HepG2 (cell line): ENCODE measurements at regions not wholly inside any gene's neighbourhood (a gene's known extent, or its start where the extent isn't known, plus 50 kb on each side); places are given as distances from the start of the nearest gene placed in this dataset.

Experiments used
- ATAC-seq: fragments of 200-7000 bp; cut with Tn5 transposase; 3 replicates; pipeline ENCODE4 v1.9.1; 2020; ENCODE audit warnings: mild to moderate bottlenecking, moderate library complexity
- BruUV-seq: library from RNA; stranded (reverse); fragments of 400-500 nt; replicated peaks from 2 replicates; lab custom pipeline; 2021; lab: Mats Ljungman, UMichigan
- CTCF ChIA-PET: fragments of 300-600 bp; formaldehyde crosslinking; extraction: SDS; loops from one replicate; lab custom pipeline; 2021; ENCODE audit warnings: low total read pairs, inconsistent platforms, low intra/inter-chr PET ratio; lab: Yijun Ruan, JAX
- POLR2A ChIA-PET: fragments of 350-600 bp; sonication (Branson Sonifier 250); formaldehyde crosslinking; loops from one replicate; lab custom pipeline; 2020; ENCODE audit warnings: antibody characterized with exemption, inconsistent platforms; lab: Yijun Ruan, JAX
- DNase-seq: peaks from one replicate; pipeline ENCODE4 v3.0.0-alpha.2; 2015; ENCODE audit warnings: low spot score
- FAIRE-seq: peaks from 3 replicates; lab custom pipeline; 2011; peaks lifted over from hg19 to GRCh38; lab: Jason Lieb, UNC
- H2AFZ ChIP-seq: one replicate; pipeline ENCODE4 v1.6.1; 2011; ENCODE audit warnings: low read length, inconsistent platforms
- H3K27ac ChIP-seq: fragments of 300-600 bp; 3 replicates; pipeline ENCODE4 v1.8.0; 2011; ENCODE audit warnings: mixed run types, mild to moderate bottlenecking, mixed read lengths, low read length, inconsistent platforms; ENCODE audit not compliant: insufficient read depth; ENCODE audit errors: extremely low read length
- H3K27me3 ChIP-seq, 2 experiments: fragments of 200-600 bp in 1 of 2; 2 replicates in 1 of 2; 3 replicates in 1 of 2; pipeline versions ENCODE4 v1.6.0 to v1.8.0; 2011; ENCODE audit warnings: low read length in 2 of 2, mild to moderate bottlenecking in 2 of 2, moderate library complexity in 2 of 2, inconsistent platforms in 1 of 2; ENCODE audit not compliant: insufficient read depth in 2 of 2, control insufficient read depth in 1 of 2
- H3K36me3 ChIP-seq, 2 experiments: fragments of 200-600 bp in 1 of 2; replicated peaks in 1 of 2; 2 replicates in 1 of 2; 3 replicates in 1 of 2; pipeline versions ENCODE4 v1.5.1 to v1.8.0; 2011; ENCODE audit warnings: low read length in 2 of 2, inconsistent platforms in 1 of 2; ENCODE audit not compliant: insufficient read depth in 2 of 2, control insufficient read depth in 1 of 2
- H3K4me1 ChIP-seq: 2 replicates; pipeline ENCODE4 v1.5.1; 2012; ENCODE audit warnings: low read length, inconsistent platforms; ENCODE audit not compliant: insufficient read depth
- H3K4me2 ChIP-seq: 2 replicates; pipeline ENCODE4 v1.6.0; 2011; ENCODE audit warnings: low read depth, low read length, inconsistent platforms
- H3K4me3 ChIP-seq, 3 experiments: fragments of 200-600 bp in 1 of 3; sonication (generic), shearing (Covaris generic) in 1 of 3; replicated peaks in 1 of 3; 2 replicates each; pipeline ENCODE4 v1.5.1; 2011 to 2016; ENCODE audit warnings: low read length in 3 of 3, inconsistent platforms in 2 of 3, low read depth in 2 of 3, mild to moderate bottlenecking in 2 of 3, control low read depth in 1 of 3, mixed read lengths in 1 of 3; ENCODE audit not compliant: insufficient read depth in 1 of 3
- H3K79me2 ChIP-seq: one replicate; pipeline ENCODE4 v1.6.1; 2011; ENCODE audit warnings: low read length, inconsistent platforms; ENCODE audit not compliant: insufficient read depth
- H3K9ac ChIP-seq: 2 replicates; pipeline ENCODE4 v1.6.0; 2011; ENCODE audit warnings: mild to moderate bottlenecking, low read depth, low read length, inconsistent platforms; ENCODE audit not compliant: insufficient read depth
- H3K9me3 ChIP-seq: 2 replicates; pipeline ENCODE4 v1.5.1; 2012; ENCODE audit warnings: mild to moderate bottlenecking, low read length
- H4K20me1 ChIP-seq: 2 replicates; pipeline ENCODE4 v1.6.0; 2011; ENCODE audit warnings: inconsistent platforms, mild to moderate bottlenecking, low read length, moderate library complexity; ENCODE audit not compliant: insufficient read depth
- CREB1 ChIP-seq, 2 experiments: fragments of 450-650 bp in 1 of 2; IDR thresholded peaks; 2 replicates each; pipeline ENCODE4 v1.6.1; 2016 to 2017; ENCODE audit warnings: control low read depth in 1 of 2, mild to moderate bottlenecking in 1 of 2, missing compliant biosample characterization in 1 of 2, missing genetic modification characterization in 1 of 2
- CREB3 ChIP-seq: sonication (generic); formaldehyde crosslinking; IDR thresholded peaks from 2 replicates; pipeline ENCODE4 v1.5.0; 2020; ENCODE audit warnings: missing genetic modification reagents
- DPF2 ChIP-seq: sonication (generic); formaldehyde crosslinking; IDR thresholded peaks from 2 replicates; pipeline ENCODE4 v1.4.0; 2020; ENCODE audit warnings: mild to moderate bottlenecking, low read depth, missing genetic modification reagents, borderline replicate concordance
- FOXC1 ChIP-seq: sonication (generic); formaldehyde crosslinking; IDR thresholded peaks from 2 replicates; pipeline ENCODE4 v1.8.0; 2022; ENCODE audit warnings: mild to moderate bottlenecking, missing genetic modification reagents, borderline replicate concordance
- KDM5B ChIP-seq: sonication (generic); formaldehyde crosslinking; IDR thresholded peaks from 2 replicates; pipeline ENCODE4 v1.4.0; 2020; ENCODE audit warnings: missing genetic modification reagents, mild to moderate bottlenecking, borderline replicate concordance
- MTF2 ChIP-seq: sonication (generic); formaldehyde crosslinking; IDR thresholded peaks from 2 replicates; pipeline ENCODE4 v1.5.0; 2020; ENCODE audit warnings: missing genetic modification reagents, borderline replicate concordance
- THAP7 ChIP-seq: sonication (generic); formaldehyde crosslinking; IDR thresholded peaks from 2 replicates; pipeline ENCODE4 v1.8.1; 2023; ENCODE audit warnings: mild to moderate bottlenecking, missing genetic modification reagents
- XRCC5 ChIP-seq: fragments of 200-400 bp; formaldehyde crosslinking; optimal IDR thresholded peaks from 2 replicates; pipeline ENCODE3; 2017; ENCODE audit warnings: mild to moderate bottlenecking, low read length
- ZZZ3 ChIP-seq: sonication (generic); formaldehyde crosslinking; IDR thresholded peaks from 2 replicates; pipeline ENCODE4 v1.4.0; 2020; ENCODE audit warnings: missing genetic modification reagents, mild to moderate bottlenecking, borderline replicate concordance
- WGBS: methylation state at CpG from one replicate; pipeline ENCODE4 v1.1.6; 2017; ENCODE audit warnings: low lambda C conversion rate; 5-methylcytosine and 5-hydroxymethylcytosine counted together
- in situ Hi-C: cut with HindIII; loops from 2 replicates; pipeline ENCODE4 v1.10.0; 2017; ENCODE audit warnings: low pct_unique_long_range_greater_than_20kb; ENCODE audit not compliant: extremely low pct_ligation_motif_present
- intact Hi-C: fragments of 100-400 bp; cut with micrococcal nuclease; formaldehyde crosslinking; loops from one replicate; pipeline ENCODE4 v1.10.0; 2022; ENCODE audit not compliant: unreplicated experiment

GRCh38 chr22:22047776-22048175 lies 65.2 kb upstream of the TOP3B start:
- POLR2A ChIA-PET: no interaction called here
- WGBS: 13% methylated on average over 4 of the region's 4 CpGs
- DNase-seq: no peak
- Histone ChIP-seq H3K4me2 (no peak overlapping the region), H3K79me2 (no peaks in the 10 kb centered on the region), H3K36me3 (no peaks in the 10 kb centered on the region), H3K27me3 (peaks cover 0 to 10% of the 10 kb centered on the region in 2 experiments; a peak in 2 of 5 replicates), H3K27ac (no peak overlapping the region), H2AFZ (no peak overlapping the region), H4K20me1 (no peaks in the 10 kb centered on the region)
- CTCF ChIA-PET: no interaction called here
- BruUV-seq: no TSS peak
- TF ChIP-seq DPF2 (CRISPR knock-in tag) (no peak), CREB3 (CRISPR knock-in tag) (no peak), FOXC1 (CRISPR knock-in tag) (no peak), XRCC5 (no peak), ZZZ3 (CRISPR knock-in tag) (no peak), CREB1 (IDR thresholded peaks at IDR 0.05) (peak; percentile 56), CREB1 (CRISPR knock-in tag; IDR thresholded peaks at IDR 0.05) (no peak), KDM5B (no peak), THAP7 (CRISPR knock-in tag) (no peak), MTF2 (CRISPR knock-in tag) (no peak)
- TF ChIP-seq, all 625 proteins: peak for 1
- intact Hi-C loops: no loop called here
- Histone ChIP-seq H3K9me3 (no peaks in the 10 kb centered on the region), H3K4me1 (no peaks in the 10 kb centered on the region), H3K4me3 (no peak overlapping the region), H3K9ac (no peak overlapping the region)
- ATAC-seq (no peak), FAIRE-seq (no peak)
- in situ Hi-C loops: no loop called here
